ENCODE measurements at regions not wholly inside any gene's neighbourhood (a gene's known extent, or its start where the extent isn't known, plus 50 kb on each side); places are given as distances from the start of the nearest gene placed in this dataset.

GRCh38 chr3:175911937-175912336 lies 1052.8 kb downstream of the NAALADL2 start:
- TF ChIP-seq CTCF (IDR thresholded peaks at IDR 0.05; ENCODE audit: extremely low read depth, missing control alignments): no peak
- no peak for DNase-seq (ENCODE audit: low spot score)

- no peak for TF ChIP-seq CTCF (IDR thresholded peaks at IDR 0.05; ENCODE audit: extremely low read depth, missing control alignments)
- DNase-seq (ENCODE audit: low spot score): no peak
These were observed 1043.1 kb downstream of the NAALADL2 start for GRCh38 chr3:175902226-175902625.

- no peak for TF ChIP-seq CTCF (IDR thresholded peaks at IDR 0.05; ENCODE audit: extremely low read depth, missing control alignments)
- no peak for DNase-seq (ENCODE audit: low spot score)
These were observed 1039.1 kb downstream of the NAALADL2 start for GRCh38 chr3:175898194-175898593.

- no peak for DNase-seq (ENCODE audit: low spot score)
- TF ChIP-seq CTCF (IDR thresholded peaks at IDR 0.05; ENCODE audit: extremely low read depth, missing control alignments): no peak
These were observed 1037.5 kb downstream of the NAALADL2 start for GRCh38 chr3:175896655-175897054.

- TF ChIP-seq CTCF (IDR thresholded peaks at IDR 0.05; ENCODE audit: extremely low read depth, missing control alignments): no peak
- no peak for DNase-seq (ENCODE audit: low spot score)
These were observed 1036.6 kb downstream of the NAALADL2 start for GRCh38 chr3:175895731-175896130.

- no peak for TF ChIP-seq CTCF (IDR thresholded peaks at IDR 0.05; ENCODE audit: extremely low read depth, missing control alignments)
- DNase-seq (ENCODE audit: low spot score): no peak
These were observed 1034.4 kb downstream of the NAALADL2 start for GRCh38 chr3:175893566-175893965.

GRCh38 chr3:175890066-175890465 lies 1030.9 kb downstream of the NAALADL2 start:
- no peak for TF ChIP-seq CTCF (IDR thresholded peaks at IDR 0.05; ENCODE audit: extremely low read depth, missing control alignments)
- no peak for DNase-seq (ENCODE audit: low spot score)
